Lower leg skin (tissue), 3 donors: ENCODE measurements at regions not wholly inside any gene's neighbourhood (a gene's known extent, or its start where the extent isn't known, plus 50 kb on each side); places are given as distances from the start of the nearest gene placed in this dataset.

Experiments
- POLR2A ChIP-seq, 2 donors: fragments of 450-650 bp; IDR thresholded peaks; one replicate each; pipeline ENCODE4 v1.6.1; 2016 to 2017; ENCODE audit warnings: antibody characterized with exemption in 2 of 2, mild to moderate bottlenecking in 1 of 2, moderate library complexity in 1 of 2
- TF ChIP-seq, protein P1 (sequence below), 3 donors: fragments of 450-650 bp; IDR thresholded peaks; one replicate each; pipeline ENCODE4 v1.5.1; 2016; ENCODE audit warnings: antibody characterized with exemption in 3 of 3, mild to moderate bottlenecking in 3 of 3, moderate library complexity in 2 of 3

DNA sequence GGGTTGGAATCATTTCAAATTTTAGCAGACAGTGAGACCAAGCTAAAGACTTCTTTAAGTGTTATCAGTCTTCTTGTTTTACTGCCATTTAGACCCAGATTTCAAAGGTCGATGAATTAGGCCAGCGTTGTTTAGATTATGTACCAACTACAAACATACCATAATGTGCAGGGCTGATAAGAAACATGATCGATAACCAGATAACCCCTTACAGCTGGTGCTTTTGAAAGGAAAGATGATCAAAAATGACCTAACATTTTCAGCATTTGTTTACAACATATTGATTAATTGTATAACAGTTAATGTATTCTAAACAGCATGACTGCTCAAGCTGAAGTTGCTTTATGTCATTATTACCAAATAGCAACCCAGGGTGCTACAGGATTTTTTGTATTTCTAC lies 400.4 kb upstream of the FAM241A start:
- TF ChIP-seq, protein P1, sequence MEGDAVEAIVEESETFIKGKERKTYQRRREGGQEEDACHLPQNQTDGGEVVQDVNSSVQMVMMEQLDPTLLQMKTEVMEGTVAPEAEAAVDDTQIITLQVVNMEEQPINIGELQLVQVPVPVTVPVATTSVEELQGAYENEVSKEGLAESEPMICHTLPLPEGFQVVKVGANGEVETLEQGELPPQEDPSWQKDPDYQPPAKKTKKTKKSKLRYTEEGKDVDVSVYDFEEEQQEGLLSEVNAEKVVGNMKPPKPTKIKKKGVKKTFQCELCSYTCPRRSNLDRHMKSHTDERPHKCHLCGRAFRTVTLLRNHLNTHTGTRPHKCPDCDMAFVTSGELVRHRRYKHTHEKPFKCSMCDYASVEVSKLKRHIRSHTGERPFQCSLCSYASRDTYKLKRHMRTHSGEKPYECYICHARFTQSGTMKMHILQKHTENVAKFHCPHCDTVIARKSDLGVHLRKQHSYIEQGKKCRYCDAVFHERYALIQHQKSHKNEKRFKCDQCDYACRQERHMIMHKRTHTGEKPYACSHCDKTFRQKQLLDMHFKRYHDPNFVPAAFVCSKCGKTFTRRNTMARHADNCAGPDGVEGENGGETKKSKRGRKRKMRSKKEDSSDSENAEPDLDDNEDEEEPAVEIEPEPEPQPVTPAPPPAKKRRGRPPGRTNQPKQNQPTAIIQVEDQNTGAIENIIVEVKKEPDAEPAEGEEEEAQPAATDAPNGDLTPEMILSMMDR (IDR thresholded peaks at IDR 0.05), result no peak
- TF ChIP-seq POLR2A (IDR thresholded peaks at IDR 0.05), result no peak
